Stimulated activated CD4-positive, alpha-beta T cell treated with anti-CD3 and anti-CD28 coated beads, Interleukin-12 subunit alpha, Interleukin-12 subunit beta, amount 100 ng/mL, for 24 hours (primary cell): ENCODE measurements at regions not wholly inside any gene's neighbourhood (a gene's known extent, or its start where the extent isn't known, plus 50 kb on each side); places are given as distances from the start of the nearest gene placed in this dataset.
"Not testable (repeated sequence)": the region's sequence is repeated elsewhere in the genome, so short reads cannot be mapped to it uniquely, and the experiment has no call there.

Experiments
- DNase-seq, 2 experiments: peaks; one replicate each; pipeline ENCODE4 v3.0.0-alpha.2; 2020; ENCODE audit warnings: low read depth in 2 of 2

DNA sequence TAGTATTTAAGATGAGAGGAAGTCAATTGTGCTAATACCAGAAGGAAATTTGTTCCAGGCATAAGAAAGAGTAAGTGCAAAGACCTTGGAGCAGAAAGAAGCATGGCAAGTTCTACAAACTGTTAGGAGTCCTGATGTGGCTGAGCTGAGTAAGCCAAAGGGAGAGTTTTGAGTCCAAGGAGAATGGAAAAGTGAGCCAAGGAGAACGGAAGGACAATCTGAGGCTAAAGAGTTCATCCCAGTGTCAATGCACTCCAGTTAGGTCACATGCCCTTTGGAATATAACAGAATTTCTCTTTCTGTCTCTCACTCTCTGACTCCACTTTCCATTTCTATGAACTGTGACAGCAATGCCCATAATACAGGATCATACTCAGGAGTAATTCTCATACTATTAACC is 224.7 kb downstream of the CAAP1 start:
- DNase-seq = no peak

DNA sequence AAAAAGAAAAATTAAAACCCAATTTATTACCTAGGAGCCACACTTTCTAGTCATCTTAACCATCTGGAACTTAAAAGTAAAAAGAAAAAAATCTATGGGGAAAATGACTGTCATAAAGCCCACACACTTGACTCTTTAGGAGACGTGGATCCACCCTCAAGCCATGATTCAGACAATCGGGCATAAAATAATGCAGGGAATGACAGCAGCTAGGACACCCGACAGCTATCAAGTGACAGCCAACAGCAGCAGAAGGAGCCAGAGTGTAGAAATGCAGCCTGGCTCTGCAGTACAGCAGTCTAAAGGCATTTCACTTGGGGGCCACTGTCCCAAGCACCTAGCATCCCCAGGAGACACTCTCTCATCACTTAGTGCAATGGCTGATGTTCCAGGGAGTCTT is 226.9 kb downstream of the CAAP1 start:
- DNase-seq = no peak

DNA sequence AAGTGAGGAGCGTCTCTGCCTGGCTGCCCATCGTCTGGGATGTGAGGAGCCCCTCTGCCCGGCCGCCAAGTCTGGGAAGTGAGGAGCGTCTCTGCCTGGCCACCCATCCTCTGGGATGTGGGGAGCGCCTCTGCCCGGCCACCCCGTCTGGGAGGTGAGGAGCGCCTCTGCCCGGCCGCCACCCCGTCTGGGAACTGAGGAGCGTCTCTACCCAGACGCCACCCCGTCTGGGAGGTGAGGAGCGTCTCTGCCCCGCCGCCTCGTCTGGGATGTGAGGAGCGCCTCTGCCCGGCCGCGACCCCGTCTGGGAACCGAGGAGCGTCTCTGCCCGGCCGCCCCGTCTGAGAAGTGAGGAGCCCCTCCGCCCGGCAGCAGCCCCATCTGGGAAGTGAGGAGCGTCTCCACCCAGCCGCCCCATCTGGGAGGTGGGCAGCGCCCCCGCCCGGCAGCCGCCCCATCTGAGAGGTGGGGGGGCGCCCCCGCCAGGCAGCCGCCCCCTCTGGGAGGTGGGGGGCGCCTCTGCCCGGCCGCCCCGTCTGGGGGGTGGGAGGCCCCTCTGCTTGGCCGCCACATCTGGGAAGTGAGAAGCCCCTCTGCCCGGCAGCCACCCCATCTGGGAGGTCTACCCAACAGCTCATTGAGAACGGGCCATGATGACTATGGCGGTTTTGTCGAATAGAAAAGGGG is 228.4 kb downstream of the CAAP1 start:
- DNase-seq = not testable (repeated sequence)

DNA sequence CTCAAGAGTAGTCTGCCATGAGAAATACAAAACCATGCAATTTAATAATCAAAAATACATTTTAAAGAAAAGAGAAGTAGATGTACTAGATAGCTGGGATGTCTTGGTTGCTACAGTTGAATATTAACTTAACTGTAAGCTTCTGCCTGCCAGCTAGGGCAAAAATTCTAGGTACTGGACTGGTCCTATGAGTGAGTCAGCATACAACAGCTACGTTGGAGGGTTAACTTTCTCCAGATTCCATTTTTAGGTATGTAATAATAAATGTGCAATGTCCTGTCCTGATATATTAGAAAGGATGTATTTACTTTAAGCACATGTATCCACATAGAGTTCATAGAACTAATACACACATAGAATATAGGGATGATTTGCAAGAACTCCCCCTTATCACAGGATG is 230.1 kb downstream of the CAAP1 start:
- DNase-seq = no peak

DNA sequence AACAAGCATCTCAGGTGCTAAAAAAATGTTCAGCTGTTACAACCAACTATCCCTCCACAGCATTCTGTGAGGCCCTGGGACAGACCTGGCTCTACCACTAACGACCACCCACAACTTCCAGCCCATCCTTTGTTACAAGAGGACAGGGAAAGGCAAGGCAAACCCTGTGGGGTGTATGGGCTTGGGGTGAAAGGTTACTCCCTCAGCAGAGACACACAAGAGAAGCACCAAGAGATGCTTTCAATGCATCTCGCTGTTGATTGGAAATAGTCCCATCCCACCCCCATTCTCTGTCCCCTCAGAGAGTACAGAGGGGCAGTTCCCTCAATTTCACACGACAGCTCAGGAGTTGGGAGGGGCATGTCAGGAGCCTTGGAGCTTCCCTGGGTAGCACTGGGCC is 234.1 kb downstream of the CAAP1 start:
- DNase-seq = no peak

DNA sequence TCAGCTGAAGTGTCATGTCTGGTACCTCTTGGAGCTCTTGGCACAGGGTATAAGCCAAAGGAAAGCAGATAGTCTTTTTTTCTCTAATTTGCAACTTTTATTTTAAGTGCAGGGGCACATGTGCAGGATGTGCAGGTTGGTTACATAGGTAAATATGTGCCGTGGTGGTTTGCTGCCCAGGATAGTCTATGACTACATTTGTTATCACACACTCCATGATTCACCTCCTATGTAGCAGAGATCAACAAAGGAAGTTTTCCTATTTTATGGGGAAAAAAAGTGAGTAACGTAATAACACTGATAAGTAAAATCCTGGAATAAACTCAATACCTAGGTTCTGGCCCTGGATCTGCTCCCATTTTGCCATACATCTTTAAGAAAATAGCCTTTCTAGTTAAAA is 234.6 kb downstream of the CAAP1 start:
- no peak for DNase-seq

DNA sequence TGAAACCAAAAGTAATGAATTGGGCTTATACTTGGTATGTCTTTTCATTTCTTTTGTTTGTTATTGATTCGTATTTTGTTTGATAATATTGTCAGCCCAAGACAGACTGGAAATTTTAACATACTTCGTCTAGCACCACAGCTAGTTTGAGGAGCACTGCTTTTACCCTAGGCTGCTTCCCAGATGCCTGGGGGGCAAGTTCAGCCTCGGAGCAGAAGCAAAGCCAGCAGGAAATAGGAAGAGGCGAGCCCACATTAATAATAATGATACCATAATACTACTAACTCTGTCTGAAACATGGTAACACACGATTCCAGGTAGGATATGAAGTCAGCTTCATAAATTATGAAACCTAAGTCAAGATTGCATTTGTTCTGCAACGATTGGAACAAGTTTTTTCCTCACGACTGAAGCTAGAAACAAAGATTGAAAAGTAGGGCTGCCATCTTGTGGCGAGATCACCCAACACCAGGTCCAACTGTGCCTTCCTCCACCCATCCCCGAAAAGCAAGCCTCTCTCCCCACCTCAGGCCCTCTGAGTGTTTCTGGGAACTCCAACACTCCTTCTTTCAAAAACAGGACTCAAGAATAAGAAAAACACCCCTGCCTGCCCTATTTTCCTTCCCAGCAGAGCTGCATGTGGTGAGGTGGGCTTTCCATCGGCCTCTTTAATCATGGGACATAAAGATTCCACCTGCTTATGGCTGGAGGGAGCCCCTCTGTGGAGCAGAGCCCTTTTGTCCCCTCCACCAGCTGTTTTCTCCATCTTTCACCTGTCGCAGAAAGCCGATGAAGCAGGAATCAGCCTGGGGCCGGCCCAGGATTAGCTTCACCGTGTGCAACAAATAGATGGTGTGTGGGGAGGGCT is 236.4 kb downstream of the CAAP1 start:
- no peak for DNase-seq

DNA sequence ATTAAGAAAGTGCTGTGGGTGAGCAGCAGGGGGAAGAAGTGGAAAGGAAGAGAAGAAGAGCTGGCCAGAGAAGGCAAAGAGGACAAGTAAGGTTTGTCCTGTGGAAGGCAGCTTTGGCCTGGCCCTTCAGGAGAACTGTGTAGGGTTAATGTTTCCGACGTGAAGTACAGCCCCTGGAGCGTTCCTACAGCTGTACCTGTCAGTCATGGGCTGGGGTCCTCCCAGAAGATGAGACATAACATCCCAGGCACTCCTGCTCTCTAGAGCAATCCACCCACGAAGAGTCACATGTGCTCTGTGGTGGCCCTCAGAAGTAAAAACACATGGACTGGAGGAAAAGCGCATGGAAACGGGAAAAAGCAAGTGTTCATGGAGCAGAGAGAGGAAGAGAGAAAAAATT is 237.4 kb downstream of the CAAP1 start:
- DNase-seq = no peak

DNA sequence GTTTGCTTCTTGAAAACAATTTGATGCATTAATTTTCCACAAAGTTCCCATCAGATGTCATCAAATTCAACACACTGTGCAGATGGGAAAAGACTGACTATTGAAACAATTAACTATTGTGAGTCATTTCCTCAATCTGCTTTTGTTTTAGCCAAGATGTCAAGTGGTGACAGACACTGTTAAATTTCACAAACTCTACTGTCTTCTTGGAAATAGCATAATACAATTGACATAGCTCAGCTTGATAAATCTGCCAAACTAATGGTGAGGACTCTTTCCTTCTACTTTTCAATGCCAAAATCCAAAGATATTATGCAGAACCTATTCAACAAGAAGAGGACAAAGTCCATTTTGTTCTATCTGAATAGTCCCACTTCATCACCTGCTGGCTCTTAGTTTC is 242.3 kb downstream of the CAAP1 start:
- no peak for DNase-seq

DNA sequence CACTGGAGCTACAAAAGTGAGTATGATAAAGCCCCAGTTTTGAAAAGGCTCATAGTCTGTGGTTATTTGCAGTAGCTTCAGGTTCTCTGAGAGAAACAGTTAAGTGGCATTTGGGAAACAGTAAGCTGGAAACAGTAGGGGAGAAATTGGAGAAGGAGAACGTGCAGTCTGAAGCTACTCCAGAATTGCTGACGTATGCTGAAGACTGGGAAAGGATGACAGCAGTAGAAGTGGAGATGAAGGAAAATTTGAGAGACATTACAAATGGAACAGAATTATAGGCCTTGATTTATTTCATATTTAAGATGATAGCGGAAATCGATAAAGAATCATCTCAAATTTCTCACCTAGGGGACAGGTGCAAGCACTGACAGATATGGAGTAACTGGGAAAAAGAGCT is 248.8 kb downstream of the CAAP1 start:
- no peak for DNase-seq

DNA sequence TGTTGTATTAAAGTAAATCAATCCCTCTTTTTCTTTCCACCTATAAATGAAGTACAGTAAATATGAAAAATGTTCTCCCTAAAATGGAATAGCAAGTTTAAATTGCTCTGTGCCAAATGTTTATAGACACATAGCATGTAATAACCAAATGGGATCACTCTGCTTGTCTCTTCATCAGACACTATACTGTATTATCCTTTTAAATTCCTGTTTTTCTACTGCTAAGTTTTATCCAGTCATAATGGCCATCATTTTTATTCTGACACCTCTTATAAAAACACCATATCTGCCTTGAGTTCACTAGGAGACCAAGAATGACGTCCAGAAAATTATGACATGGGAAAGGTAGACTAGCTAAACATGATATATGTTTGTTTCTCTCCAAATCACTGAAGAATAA is 252.8 kb downstream of the CAAP1 start:
- DNase-seq = no peak

DNA sequence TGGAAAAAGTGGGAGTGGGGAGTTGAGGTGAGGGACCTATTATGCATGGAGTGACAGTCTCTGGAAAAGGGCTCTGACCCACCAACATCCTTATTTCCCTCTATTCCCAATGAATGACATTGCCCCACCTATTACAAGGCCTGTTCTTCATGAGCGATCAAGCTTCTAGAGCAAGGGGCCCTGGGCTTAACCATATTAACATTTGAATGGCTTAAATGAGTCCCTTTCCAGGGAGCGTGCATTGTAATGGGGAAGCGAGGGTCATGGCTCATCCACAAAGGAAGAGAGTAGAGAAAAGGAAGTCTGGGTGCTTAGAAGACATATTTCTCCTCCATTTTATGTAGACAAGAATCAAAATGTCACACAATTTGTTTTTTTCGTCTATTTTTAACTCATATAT is 255.5 kb downstream of the CAAP1 start:
- DNase-seq = no peak

DNA sequence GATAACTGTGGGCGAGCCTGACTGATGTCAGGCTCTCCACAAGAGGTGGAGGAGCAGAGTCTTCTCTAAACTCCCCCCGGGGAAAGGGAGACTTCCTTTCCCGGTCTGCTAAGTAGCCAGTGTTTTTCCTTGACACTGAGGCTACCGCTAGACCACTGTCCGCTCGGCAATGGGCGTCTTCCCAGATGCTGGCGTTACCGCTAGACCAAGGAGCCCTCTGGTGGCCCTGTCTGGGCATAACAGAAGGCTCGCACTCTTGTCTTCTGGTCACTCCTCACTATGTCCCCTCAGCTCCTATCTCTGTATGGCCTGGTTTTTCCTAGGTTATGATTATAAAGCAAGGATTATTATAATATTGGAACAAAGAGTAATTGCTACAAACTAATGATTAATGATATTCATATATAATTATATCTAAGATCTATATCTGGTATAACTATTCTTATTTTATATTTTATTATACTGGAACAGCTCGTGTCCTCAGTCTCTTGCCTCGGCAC is 278.7 kb downstream of the CAAP1 start:
- not testable (repeated sequence) for DNase-seq

DNA sequence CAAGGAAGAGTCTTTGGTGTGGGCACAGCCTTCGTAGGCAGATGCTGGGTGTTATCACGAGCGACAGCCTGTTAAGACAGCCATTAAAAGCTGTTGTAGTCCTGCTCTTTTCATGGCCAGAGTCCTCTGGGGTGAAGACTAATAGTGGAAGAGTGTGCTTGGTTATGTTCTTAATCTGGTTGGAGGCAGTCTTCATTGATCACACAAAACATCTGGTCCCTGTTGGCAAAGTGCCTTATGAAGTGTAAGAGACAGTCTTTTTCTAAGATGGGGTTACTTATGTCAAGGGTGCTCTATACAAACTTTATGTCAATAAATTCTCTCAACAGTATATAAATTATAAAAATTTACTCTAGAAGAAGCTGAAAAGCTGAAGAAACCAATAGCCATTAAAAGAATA is 280.4 kb downstream of the CAAP1 start:
- DNase-seq = no peak

DNA sequence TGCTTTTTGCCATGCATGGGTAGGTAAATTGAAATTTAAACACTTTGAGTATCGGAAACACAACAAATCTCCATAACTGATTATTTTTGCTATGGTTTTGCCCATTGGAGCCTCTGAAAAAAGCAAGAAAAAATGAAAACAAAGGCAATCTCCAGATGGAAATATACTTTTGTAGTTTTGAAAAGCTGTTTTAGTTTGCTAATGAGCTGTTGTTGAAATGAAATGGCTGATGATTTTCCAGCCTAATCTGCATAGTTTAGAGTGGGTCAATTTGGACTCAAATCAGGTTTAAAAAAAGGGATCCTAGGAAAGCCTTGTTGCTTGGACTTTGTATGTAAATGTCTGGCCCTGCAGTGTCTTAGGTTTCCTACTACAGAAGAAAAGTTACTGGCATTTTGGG is 285.8 kb downstream of the CAAP1 start:
- no peak for DNase-seq

DNA sequence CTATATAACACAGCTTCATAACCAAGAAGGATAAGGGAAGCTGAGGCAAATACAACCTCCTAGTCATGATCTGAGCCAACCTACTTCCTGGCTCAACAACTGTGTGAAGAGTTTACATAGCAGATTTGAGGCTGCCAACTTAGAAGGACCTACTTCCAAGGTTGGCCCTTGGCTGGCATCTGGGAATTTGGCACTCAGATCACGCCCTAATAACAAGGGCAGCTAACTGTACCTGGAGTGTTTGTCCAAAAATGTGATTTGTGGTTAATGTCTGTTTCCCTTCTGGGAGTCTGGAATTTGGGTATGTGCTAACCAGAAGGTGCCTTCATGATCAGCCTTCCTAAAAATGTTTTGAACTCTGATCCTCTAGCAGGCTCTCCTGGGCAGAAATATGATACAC is 287.2 kb downstream of the CAAP1 start:
- no peak for DNase-seq

DNA sequence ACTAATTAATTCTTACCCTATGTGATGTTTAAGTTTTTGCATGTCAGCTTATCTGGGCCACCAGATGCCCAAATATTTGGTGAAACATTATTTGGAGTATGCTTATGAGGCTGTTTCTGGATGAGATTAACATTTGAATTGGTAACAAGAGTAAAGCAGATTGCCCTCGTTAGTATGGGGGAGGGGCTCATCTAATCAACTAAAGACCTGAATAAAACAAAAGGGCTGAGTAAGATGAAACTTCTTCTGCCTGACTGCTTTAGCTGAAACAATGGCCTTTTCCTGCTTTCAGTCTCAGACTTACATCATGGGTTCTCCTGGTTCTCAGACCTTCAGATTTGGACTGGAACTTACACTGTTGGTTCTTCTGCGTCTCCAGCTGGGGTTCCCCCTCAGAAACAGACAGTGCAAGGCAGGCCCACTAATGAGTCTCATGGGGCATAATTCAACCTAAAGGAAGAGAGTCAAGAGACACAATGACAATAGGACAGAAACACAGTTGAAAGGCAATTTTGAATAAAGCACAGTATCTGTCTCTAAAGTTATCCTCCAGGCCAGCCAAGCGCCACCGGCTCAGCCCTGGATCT is 288.4 kb downstream of the CAAP1 start:
- no peak for DNase-seq

DNA sequence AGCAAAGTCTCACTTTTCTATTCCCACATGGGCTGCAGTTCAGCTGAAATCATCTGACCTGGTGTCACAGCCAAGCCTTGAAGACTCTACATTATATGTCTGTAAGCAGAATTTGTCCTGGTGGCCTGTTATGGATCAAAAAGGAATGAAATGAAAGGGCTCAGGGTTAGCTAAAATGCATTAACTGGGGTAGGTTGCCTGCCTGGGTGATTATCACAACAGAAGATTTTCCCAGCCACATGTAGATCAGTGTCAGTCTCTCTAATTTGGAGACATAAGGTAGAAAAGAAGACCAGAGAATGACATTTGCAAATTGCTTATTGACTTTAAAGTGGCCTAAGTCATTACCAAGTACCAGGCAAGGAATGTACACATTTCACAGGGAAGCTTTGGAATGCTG is 289.0 kb downstream of the CAAP1 start:
- DNase-seq = no peak

DNA sequence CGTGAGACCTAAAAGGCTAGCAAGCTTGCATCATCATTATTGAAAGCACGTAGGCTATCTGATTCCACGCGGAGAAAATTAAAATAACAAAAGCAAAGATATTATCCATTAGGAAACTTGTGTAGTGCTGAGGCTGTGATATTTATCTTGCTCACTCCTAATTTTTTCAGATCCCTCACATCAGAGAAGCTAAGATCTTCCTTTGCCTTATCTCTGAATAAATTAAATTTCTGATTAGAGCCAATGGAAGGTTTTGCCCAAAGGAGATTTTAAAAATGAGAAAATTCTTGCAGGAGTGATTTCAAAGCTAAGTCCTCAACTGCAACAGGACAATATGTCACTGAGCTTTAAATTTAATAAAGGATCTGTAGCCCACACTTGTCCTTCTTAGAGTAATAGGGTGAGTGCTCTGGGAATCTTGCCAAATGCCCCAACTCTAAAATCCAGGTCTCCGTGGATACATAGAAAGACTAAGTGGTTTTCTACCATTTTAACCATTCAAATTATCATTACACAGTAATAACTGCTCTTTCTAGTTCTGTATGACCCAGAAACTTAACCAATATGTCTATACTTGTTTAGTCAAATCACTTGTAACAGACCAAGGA is 295.0 kb downstream of the CAAP1 start:
- no peak for DNase-seq

DNA sequence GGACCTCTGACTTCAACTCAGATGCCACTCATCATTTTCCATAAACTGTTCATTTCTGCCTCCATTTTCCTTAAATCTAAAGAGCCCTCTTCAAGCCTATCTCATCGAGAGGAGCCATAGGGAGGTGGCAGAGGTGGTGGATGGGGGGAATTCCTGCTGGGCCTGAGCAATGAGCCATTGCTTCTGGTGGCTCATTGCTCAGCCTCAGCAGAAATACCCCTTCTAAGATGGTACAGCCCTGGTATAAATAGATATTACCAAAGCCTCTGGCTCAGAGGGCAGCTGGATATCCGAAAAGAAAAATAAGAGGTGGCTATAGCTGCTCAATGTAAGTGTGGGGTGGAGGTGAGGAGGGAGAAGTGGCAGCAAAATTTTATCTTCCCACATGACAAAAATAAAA is 313.5 kb downstream of the CAAP1 start:
- DNase-seq = no peak

DNA sequence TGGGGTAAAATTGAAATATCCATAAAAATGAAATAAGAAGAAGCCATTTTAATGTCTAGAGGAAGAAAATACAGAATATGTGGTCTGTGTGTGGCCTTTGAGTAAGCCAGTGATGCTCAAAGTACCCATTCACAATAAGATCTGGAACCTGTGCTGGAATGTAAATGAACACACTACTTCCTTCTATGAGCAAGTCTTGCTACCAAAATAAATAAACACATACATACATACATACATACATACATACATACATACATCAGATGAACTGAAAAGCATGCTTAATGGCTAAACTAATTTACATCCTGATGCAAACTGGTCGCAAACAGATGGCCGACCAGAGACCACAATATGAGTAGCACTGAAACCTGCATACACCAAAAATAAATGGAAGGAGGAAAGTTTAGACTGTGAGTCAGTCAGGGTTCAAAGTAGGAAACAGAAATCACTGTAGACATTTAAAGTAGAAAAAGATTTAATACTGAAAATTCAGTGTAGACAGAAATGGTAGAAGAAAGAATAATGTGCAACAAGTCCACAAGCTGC is 317.6 kb downstream of the CAAP1 start:
- no peak for DNase-seq

DNA sequence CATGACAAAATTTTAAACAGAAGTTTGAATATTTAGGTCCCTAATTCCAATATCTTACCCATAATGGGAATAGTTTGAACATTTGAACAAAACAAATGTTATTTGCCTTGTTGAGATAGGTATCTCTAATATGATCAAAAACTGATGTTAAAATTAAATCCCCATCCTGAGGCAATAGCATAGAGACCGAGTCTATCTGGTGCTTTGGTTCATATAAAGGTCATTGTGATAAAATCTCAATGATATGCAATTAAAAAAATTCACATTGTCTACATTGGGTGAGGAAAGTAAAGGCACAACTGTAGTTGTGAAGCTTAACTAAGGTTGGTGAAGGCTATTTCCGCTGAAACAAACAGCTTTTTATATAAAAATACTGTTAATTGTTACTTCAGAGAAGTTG is 318.3 kb downstream of the CAAP1 start:
- DNase-seq = no peak
